ENCODE measurements at regions not wholly inside any gene's neighbourhood (a gene's known extent, or its start where the extent isn't known, plus 50 kb on each side); places are given as distances from the start of the nearest gene placed in this dataset.

- Histone ChIP-seq H3K27me3 (no peaks in the 10 kb centered on the region), H3K4me3 (no peak overlapping the region), H3K27ac (no peak overlapping the region), H3K4me1 (ENCODE audit: insufficient read depth) (no peaks in the 10 kb centered on the region), H3K36me3 (no peaks in the 10 kb centered on the region), H3K9me3 (no peaks in the 10 kb centered on the region)
- intact Hi-C loops (cut with DNase I) = no loop called here
- no peak for DNase-seq
- TF ChIP-seq EP300 (IDR thresholded peaks at IDR 0.05) (no peak), POLR2A (IDR thresholded peaks at IDR 0.05) (no peak), CTCF (IDR thresholded peaks at IDR 0.05) (no peak)
- 89 to 91% (median 90%) methylated on average over 2 of the region's 2 CpGs for WGBS, 3 donors
Observed at GRCh38 chr7:17234030-17234397, 64.4 kb upstream of the AHR start.

- no peaks in the 10 kb centered on the region for H3K4me1 ChIP-seq (ENCODE audit: insufficient read depth)
- WGBS, 3 donors = 68 to 70% (median 70%) methylated on average over 10 of the region's 10 CpGs
- H3K27ac ChIP-seq = no peak overlapping the region
- no peaks in the 10 kb centered on the region for H3K36me3 ChIP-seq
- no peaks in the 10 kb centered on the region for H3K9me3 ChIP-seq
- H3K27me3 ChIP-seq = no peaks in the 10 kb centered on the region
- no peak for DNase-seq
- no peak for TF ChIP-seq CTCF (IDR thresholded peaks at IDR 0.05)
- TF ChIP-seq EP300 (IDR thresholded peaks at IDR 0.05) = no peak
- no peak for TF ChIP-seq POLR2A (IDR thresholded peaks at IDR 0.05)
- intact Hi-C loops (cut with DNase I) = no loop called here
- no peak overlapping the region for H3K4me3 ChIP-seq
Observed at GRCh38 chr7:17234398-17235031, 63.9 kb upstream of the AHR start.

GRCh38 chr7:17236171-17236570 is 62.3 kb upstream of the AHR start:
- H3K27ac ChIP-seq = no peak overlapping the region
- no peaks in the 10 kb centered on the region for H3K9me3 ChIP-seq
- no peak overlapping the region for H3K4me3 ChIP-seq
- no peaks in the 10 kb centered on the region for H3K36me3 ChIP-seq
- no peaks in the 10 kb centered on the region for H3K27me3 ChIP-seq
- TF ChIP-seq POLR2A (IDR thresholded peaks at IDR 0.05) (no peak), CTCF (IDR thresholded peaks at IDR 0.05) (no peak), EP300 (IDR thresholded peaks at IDR 0.05) (no peak)
- DNase-seq = no peak
- 86 to 92% (median 89%) methylated on average over 5 of the region's 5 CpGs for WGBS, 3 donors
- H3K4me1 ChIP-seq (ENCODE audit: insufficient read depth) = peaks cover 2% of the 10 kb centered on the region
- intact Hi-C loops (cut with DNase I) = no loop called here

- Histone ChIP-seq H3K4me3 (no peak overlapping the region), H3K9me3 (no peaks in the 10 kb centered on the region), H3K27me3 (no peaks in the 10 kb centered on the region), H3K27ac (no peak overlapping the region), H3K36me3 (no peaks in the 10 kb centered on the region), H3K4me1 (ENCODE audit: insufficient read depth) (peaks cover 2% of the 10 kb centered on the region)
- WGBS, 3 donors = 96 to 98% (median 97%) methylated on average over 1 of the region's 1 CpG
- intact Hi-C loops (cut with DNase I) = no loop called here
- TF ChIP-seq CTCF (IDR thresholded peaks at IDR 0.05) (no peak), POLR2A (IDR thresholded peaks at IDR 0.05) (no peak), EP300 (IDR thresholded peaks at IDR 0.05) (no peak)
- DNase-seq = no peak
Observed at GRCh38 chr7:17236603-17237002, 61.8 kb upstream of the AHR start.
